Anterior cingulate cortex (tissue), 58 donors: ENCODE measurements at regions not wholly inside any gene's neighbourhood (a gene's known extent, or its start where the extent isn't known, plus 50 kb on each side); places are given as distances from the start of the nearest gene placed in this dataset.
"Not testable (repeated sequence)": the region's sequence is repeated elsewhere in the genome, so short reads cannot be mapped to it uniquely, and the experiment has no call there.

Source experiments
- DNase-seq, 58 donors: peaks; one replicate each; lab custom pipeline; 2025; lab: John Stamatoyannopoulos, UW

DNA sequence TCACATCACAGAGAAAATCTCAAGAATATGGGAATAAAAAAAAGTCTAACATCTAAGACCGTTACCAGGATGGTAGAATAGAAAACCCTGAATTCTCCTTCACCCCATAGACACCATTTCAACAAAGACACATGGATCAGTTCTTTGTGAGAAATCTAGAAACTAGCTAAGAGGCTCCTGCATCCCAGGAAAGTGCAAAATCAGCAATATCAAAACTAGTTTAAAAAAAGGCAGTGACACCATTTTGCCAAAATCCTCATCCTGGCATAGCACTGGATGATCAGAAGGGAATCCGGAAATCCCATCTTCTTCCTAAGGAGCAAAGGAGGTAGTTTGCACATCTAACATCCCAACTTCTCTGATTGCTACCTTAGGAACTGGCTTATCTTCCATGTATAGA, 88.9 kb upstream of the MAGEE2 start:
- no peak for DNase-seq

DNA sequence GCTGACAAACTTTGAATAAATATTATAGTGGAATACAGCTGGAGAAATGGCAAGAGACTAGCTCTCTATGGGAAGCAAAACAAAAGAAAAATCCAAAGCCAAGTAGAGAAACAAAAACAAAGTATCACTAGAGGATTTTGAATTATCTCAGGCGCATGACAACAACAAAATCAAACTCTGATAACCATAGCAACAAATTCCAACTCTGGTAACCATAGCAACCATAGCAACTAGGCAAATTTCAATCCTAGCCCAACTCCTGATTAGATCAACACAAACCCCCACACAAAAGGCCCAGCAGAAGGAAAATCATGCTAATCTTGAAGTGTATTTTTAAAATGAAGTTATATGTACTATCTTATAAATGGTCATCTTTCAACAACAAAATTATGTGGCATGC, 98.4 kb upstream of the MAGEE2 start:
- DNase-seq = peak in 1 of 58 donors; percentile 1

DNA sequence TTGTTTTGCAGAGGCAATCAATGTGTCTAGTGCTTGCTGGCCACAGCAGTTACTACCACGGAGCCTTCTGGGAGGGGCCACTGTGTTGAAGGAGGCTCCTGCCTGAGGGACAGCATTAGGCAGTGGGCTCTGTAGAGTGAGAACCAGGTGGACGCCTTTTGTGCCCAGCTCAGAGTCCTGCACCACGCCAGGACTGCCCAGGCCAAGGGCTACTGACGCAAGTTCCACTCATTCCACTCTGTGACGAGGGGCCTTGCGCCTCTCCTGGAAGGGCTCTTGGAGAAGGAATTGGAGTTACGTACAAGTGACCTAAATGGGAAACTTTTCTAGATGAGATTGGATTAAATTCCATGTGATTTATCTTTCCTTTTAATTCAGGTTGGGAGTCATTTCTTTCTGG, 102.8 kb upstream of the MAGEE2 start:
- no peak for DNase-seq

DNA sequence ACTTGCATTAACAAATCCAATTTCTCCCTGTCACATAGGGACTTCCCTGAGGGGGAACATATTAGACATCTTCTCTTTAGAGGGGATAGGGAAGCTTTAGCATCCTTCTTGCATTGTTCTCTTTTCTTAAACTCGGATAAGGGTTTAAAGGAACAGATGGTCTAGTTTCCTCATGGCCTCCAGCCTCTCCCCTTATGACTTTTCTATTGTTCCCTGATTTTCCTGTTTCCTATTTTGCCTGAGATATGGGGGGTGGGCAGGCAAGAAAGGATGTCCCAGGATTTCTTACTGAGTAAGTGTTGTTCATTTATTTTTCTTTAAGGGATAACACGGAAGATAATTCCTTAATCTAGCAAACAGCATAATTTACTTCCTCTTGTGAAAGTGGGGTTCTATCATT, 107.7 kb upstream of the MAGEE2 start:
- no peak for DNase-seq

DNA sequence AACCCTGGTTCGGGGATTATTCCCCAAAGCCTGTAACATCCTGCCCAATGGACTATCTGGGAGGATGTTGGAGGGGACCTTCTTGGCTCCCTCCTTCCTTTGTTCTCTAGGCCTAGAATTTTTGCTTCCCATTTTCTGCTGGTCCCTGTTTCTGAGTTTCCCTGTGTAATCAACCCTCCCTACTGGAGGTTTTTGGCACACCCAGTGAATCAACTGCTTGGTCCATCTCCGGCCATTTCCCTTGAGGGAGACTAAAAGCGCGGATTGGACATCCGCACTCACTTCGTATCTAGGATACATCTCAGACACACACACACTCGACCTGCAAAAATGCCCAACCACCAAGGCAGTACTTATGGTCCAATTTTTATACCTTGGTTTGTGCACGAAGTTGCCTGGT, 108.2 kb upstream of the MAGEE2 start:
- no peak for DNase-seq

DNA sequence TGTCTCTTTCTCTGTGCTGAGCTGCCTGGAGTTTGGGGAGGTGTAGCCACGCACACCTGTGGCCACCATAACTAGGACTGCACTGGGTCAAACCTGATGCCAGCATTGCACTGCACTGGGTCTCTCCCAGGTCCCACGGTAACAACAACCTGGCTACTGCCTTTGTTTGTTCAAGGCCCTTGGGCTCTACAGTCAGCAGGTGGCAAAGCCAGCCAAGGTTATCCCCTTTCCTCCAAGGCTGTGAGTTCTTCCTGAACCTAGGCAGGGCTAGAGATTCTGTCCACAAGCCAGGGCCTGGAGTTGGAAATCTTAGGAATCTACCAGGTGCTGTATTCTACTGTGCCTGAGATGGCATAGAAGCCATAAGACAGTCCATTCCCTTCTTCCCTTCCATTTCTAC, 126.7 kb upstream of the MAGEE2 start:
- no peak for DNase-seq

DNA sequence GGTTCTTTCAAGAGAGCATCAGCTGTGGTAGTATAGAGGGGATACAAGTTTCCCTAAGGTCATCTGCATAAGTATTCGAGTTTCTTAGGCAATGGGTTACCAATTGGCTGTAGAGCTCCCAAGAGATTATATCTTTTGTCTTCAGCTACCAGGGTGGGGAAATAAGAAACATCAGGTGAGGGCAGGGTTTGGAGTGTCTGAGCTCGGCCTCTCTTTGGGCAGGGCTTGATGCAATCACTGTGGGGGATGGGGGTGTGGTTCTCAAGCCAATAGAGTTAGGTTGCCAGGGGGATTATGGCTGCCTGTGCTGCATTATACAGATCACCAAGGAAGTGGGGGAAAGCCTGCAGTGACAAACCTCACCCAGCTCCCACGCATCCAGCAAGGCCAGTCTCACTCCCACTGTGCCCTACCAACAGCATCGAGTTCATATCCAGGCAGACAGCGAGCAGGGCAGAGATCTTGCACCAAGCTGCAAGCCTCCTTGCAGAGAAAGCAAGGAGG, 172.1 kb upstream of the MAGEE2 start:
- no peak for DNase-seq

DNA sequence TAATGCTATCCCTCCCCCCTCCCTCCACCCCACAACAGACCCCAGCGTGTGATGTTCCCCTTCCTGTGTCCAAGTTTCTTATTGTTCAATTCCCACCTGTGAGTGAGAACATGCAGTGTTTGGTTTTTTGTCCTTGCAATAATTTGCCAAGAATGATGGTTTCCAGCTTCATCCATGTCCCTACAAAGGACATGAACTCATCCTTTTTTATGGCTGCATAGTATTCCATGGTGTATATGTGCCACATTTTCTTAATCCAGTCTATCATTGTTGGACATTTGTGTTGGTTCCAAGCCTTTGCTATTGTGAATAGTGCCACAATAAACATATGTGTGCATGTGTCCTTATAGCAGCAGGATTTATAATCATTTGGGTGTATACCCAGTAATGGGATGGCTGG, 176.3 kb upstream of the MAGEE2 start:
- not testable (repeated sequence) for DNase-seq

DNA sequence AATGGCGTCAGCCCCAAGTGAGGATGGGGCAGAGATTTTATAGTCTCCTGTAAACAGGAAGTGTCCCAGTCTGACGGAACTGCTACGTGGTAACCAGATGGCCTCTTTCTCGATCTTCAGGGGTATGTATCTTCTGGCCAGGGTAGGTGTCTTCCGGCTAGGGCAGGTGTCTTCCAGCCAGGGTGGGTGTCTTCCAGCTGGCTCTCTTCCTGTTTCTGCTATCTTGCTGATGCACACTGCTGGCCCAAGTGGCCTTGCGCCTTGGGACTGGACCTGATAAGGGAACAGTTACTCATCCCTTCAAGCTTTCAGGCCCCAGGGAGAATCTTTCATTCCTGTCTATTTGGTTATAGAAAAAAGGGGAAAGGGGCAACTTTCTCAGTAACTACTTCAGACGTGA, 178.7 kb upstream of the MAGEE2 start:
- DNase-seq = no peak

DNA sequence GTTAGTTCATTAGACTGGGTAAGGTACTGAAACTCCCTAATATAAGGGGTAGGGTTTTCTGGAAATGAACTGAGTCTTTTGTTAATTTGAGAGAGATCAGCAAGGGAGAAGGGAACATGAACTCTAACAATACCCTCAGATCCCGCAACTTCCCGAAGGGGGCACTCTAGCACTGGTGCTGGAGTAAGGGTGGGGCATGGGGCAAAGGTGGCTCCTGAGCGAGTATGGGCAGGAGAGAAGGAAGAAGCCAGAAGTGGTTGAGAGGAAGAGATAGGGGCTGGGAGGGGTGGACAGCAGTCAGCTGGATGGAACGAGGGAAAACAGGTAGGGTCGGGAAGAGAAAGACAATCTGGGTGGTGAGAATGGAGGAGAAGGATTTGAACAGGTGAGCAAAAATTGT, 183.2 kb upstream of the MAGEE2 start:
- DNase-seq = no peak

DNA sequence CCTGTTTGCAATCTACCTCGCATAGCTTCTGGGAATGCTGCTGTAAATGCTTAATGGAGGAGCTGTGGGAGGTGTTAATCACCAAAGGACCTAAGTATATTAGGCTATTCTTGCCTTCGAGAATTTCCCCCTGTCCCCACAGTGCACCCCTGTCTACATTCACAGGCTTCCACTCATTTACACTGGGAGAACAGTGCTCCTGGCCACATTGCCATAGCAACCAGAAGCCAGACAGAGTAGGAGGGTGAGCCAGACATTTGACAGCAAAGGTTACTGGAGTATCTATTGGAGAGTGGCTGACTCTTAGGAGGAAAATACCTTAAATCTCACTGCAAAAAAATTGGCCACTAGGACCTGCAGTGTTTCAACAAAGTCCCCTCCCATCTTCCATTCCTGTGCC, 185.9 kb upstream of the PBDC1 start:
- no peak for DNase-seq

DNA sequence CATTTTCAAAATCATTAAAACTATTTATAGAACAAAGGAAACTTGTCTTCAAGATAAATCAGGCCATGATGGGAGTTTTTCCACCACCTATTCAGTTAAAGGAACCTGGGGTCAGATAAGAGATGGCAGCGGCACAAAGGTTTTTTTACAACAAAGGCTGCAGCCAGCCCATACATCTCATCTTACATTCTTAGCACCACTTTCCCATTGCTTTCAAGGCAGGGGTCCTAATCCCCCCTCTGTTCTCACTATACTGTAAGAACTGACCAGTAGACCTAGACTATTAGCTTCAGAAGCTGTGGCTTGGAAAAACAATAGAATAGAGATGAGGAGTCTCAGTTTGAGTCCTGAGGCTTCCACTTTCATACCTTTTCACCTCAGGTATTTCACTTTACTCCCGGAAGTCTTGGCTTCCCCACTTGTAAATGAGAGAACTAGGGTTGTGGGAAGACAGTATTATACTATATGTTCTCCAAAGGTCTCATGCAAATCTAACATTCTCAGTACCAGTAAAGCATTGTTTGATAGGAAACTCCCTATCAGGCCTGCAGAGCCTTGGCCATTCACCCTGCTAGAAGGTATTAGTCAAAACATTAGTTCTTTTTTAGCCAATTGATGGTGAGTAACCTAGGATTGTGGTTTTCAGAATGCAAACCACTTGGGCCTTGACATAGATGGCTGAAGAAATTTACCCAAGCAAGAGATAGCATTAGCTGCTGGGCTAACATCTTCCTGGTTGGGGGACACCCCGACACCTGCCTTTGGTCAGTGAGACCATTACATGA, 182.9 kb upstream of the PBDC1 start:
- no peak for DNase-seq

DNA sequence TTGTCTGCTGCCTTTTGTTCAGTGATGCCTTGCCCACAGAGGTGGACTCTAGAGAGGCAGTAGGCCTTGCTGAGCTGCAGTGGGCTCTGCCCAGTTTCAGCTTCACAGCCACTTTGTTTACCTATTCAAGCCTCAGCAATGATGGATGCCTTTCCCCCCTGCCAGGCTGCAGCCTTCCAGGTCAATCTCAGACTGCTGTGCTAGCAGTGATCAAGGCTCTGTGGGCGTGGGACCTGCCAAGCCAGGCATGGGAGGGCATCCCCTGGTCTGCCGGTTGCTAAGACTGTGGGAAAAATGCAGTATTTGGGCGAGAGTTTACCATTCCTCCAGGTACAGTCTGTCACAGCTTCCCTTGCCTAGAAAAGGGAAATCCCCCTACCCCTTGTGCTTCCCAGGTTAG, 175.2 kb upstream of the PBDC1 start:
- DNase-seq = no peak

DNA sequence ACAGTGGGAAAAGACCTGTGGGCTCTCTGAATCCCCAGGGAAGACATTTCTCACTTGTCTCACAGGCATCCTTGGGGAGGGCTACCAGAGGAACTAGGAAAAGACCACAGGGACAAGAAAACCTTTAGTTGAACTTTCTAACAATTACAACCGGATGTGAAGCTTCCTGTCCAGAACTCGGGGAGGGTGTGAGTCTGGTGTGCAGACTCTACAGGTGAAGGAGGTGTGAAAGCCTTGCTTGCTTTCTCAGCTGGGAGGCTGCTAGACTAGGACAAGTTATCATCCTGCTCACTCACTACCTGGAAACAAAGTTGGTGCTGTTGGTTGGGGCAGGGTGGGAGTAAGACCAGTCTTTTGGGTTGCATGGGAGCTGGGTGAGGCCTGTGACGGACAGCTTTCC, 158.5 kb upstream of the PBDC1 start:
- DNase-seq = no peak

DNA sequence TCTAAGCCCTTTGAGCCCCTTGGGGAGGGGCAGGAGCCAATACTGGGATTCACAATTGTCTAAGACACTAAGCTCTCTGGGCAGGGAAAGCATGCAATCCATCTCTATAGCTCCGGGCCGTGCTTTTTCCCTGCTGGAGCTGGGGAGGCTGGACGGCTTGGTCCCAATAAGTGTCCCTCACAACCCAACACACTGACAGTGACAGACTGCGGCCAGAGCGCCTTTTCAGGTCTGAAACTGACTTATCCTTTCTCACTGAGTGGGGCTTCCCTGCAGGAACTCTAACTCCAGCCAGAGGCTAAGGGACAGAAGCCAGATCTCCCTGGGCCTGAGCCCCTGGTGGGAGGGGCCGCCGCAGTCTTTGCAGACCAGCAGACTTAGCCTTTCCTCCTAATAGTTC, 146.6 kb upstream of the PBDC1 start:
- no peak for DNase-seq

DNA sequence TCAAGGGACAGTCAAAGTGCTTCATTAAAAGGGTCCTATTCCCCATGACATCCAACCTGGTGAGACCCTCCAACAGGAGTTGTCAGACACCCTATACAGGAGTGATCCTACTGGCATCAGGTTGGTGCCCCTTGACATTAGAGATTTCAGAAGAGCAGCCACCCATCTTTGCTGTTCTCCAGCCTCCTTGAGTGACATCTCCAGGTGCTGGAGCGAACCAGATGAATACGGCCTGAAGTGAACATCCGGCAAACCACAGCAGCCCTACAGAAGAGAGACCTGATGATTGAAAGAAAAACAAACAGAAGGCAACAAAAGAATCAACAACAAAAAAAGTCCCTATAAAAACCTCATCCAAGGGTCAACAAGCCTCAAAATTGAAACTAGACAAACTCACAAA, 146.1 kb upstream of the PBDC1 start:
- DNase-seq = no peak

DNA sequence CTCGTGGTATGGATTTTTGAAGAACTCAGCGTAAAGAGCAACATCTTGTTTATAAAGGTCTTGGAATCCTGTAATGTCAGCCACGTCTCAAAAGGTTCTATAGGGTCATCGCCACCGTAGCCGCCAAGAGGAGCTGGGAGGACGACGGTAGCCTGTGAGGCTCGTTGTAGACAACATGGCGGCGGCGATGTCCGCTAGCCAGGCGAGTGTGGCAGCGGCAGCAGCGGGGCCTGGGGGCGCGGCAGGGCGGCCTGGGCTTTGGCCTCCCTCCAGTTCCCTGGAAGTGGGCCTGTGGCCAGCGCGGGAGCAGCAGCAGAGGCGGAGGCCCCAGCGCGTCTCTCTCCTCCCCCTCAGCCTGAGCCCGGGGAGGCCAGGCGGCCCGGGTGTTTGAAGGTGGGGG, 143.5 kb upstream of the PBDC1 start:
- DNase-seq = no peak

DNA sequence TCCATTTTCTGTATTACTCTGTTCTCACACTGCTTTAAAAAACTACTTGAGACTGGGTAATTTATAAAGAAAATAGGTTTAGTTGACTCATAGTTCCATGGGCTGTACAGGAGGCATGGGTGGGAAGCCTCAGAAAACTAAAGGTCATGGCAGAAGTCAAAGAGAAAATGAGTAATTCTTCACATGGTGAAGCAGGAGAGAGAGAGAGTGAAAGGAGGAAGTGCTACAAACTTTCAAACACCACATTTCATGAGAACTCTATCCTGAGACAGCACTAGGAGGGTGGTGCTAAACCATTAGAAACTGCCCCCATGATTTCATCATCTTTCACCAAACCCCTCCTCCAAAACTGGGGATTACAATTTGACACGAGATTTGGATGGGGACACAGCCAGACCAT, 108.0 kb upstream of the PBDC1 start:
- no peak for DNase-seq

DNA sequence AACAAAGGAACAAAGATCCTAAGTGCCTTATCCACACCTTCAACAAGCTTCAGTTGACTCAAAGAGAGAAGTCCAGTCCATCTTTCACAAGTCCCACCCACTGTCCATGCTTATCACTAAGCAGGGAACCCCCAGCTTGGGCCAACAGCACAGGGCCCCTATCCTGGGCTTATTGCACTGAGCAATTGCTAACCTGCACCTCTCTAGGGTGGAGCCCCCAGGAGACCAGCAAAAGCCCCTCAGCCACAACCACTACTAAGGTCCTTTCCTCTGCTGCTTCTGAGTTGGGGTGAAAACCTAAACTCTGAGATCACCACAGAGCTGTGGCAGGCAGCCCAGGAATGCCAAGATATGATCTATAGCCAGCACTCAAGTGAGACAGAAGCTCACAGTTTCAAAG, 96.7 kb upstream of the PBDC1 start:
- no peak for DNase-seq

DNA sequence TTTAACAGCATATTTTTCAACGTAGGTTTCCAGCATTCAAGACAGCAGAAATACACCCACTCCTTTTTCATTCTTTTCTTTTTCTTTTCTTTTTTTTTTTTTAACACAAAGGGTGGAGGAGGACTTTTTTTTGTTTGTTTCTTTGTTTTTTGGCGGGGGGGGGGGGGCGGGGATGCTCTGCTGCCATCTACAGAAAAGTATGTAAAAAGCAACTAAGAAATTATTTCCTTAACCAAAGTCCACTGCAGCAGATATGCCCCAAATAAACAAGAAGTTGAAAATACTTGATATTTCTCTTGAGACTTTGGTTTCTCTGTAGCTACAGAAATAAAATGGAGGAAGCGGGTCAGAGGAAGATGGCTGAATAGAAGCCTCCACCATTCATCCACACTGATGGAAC, 63.2 kb upstream of the PBDC1 start:
- no peak for DNase-seq
